LNCAP (cell line): ENCODE measurements at regions not wholly inside any gene's neighbourhood (a gene's known extent, or its start where the extent isn't known, plus 50 kb on each side); places are given as distances from the start of the nearest gene placed in this dataset.

ENCODE experiments used
- CTCF ChIP-seq: fragments of 450-650 bp; IDR thresholded peaks from 2 replicates; pipeline ENCODE4 v1.5.1; 2017; ENCODE audit warnings: mild to moderate bottlenecking

GRCh38 chr10:90560331-90560730 is 297.5 kb downstream of the HTR7 start:
- TF ChIP-seq CTCF: no peak

- TF ChIP-seq CTCF: no peak
Observed at GRCh38 chr10:90561666-90562065, 296.2 kb downstream of the HTR7 start.

GRCh38 chr10:90571481-90572258 is 286.2 kb downstream of the HTR7 start:
- no peak for TF ChIP-seq CTCF

- TF ChIP-seq CTCF: no peak
Observed at GRCh38 chr10:90575125-90575524, 282.7 kb downstream of the HTR7 start.

GRCh38 chr10:90577569-90577968 is 280.3 kb downstream of the HTR7 start:
- TF ChIP-seq CTCF: no peak

GRCh38 chr10:90579602-90580242 is 278.1 kb downstream of the HTR7 start:
- peak; percentile 39; the same call in 1 of the 2 replicates for TF ChIP-seq CTCF

- TF ChIP-seq CTCF: no peak
Observed at GRCh38 chr10:90583416-90583815, 274.4 kb downstream of the HTR7 start.
